GM19099 (cell line): ENCODE measurements at regions not wholly inside any gene's neighbourhood (a gene's known extent, or its start where the extent isn't known, plus 50 kb on each side); places are given as distances from the start of the nearest gene placed in this dataset.

Experiments
- POLR2A ChIP-seq: IDR thresholded peaks from 3 replicates; pipeline ENCODE4 v1.6.1; 2011; ENCODE audit warnings: low read depth; ENCODE audit not compliant: insufficient read length; ENCODE audit errors: extremely low read depth

DNA sequence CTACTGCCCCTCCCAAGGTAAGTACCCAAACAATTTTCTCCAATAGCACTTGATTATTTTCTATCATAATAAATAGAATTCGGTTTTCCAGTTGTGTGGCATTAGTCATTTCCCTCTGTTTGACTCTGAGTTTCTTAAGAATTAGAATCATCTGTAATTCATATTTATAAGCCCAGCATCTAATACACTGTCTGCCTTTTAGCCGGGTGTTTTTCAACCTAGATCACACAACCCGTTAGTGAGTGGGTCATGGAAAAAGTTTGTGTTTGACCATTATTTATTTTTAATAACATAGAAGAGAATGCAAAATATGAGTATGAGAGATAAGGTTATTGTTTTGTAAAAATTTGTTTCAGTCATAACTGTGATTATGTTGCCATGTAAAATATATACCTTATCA, 701.6 kb downstream of the RFPL4B start:
- no peak for TF ChIP-seq POLR2A

DNA sequence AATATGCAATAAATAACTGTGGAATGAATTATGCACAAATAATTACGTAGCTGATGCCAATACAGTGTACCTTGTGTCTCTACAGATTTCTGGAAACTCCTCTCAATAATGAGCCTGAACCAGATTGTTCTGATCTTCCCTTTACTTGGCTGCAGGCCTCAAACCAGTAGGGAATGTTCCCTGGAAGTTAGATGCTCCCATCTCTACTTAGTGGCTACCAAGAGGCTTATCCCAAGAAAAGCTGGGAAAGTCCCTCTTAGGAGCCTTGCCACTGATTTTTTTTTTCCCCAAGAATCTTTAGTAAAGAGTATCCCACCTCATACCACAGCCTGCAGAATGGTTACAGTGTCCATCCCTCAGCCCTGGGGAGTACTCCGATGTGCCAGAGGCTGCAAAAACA, 702.1 kb downstream of the RFPL4B start:
- no peak for TF ChIP-seq POLR2A

DNA sequence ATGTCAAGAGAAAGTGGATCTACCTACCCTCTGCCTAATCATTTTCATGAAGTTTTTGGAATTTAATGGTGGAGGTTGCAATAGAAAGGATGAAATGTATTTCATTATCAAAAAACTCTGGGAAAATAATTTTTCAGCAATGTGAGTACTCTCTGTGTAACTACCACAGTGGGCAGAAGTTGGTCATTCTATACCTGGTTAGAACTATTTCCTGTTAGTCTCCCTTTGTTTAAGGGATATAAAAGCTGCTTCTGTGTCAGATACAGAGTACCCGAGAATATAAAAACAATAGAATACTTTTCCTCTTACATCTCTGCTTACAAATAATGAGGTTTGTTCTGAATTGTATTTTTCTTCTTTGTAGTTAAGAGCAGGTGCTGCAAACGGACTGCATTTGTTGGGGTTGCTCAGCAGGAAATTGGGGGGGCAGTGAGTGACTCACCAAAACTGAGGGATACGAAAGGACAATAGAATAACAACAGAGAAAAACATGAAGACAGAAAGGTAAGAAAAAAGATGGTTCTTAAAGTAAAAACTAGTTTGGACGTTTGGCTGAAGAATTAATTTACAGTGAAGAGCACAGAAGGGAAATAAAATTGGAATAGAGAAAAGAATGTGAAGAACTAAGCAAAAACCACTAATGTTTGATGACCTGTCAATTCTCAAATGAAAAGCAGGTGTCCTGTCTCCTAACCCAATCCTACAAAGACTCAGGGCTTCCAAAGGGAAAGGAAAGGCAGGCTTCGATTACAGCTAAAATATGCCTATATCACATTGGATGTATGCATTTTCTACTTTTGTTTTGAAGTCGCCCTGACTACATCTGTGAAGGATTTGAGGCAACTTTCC, 703.1 kb downstream of the RFPL4B start:
- no peak for TF ChIP-seq POLR2A

DNA sequence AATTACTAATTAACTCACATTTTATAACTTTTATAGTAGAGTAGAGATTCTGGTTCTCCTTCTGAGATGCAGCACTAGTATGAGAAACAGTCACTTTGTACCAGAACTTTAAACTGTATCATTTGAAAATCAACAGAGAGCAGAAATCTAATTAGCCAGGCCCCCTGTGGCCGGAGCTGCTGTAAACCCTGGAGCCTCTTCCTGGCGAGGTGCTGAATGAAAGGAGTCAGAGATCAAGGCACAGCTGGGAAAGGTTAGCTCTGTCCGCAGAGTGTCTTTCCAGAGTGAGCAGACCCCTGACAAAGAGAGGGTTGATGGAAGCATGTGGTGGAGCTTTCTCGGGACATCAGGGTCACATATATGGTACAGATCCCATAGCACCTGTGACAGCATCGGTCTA, 703.8 kb downstream of the RFPL4B start:
- TF ChIP-seq POLR2A, result no peak

DNA sequence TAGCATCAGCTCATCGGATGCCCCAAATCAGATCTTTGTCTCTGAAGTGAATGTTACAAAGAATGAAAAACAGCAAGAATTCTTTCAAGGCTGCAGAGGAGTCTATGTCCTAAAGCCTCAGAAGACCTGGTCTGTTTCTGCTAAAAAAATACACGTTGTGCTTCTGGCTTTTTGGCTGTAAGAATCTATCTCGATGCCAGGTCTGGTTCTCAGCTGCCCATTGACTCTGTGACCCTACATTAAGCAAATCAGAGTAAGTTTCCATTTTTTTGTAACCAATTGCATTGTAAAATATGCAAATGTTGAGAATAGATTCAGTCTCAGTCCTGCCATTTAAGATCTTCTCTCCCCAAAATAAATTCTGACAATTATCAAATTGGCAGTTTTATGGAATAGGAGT, 705.4 kb downstream of the RFPL4B start:
- TF ChIP-seq POLR2A, result no peak

DNA sequence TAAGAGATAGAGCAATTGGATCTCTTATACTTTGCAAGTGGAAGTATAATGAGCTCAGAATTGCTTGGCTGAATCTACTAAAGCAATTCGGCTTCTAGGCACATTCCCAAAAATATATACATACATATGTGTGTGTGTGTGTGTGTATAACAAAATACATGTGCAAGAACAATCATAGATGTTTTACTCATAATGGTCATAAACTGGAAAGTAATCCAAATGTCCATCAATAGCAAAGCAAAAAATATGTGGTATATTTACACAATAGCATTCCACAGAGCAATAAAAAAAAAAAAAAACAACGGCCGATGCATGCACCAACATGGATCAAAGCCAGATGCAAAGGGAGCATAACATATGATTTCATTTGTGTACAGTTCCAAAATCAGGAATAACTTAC, 707.9 kb downstream of the RFPL4B start:
- no peak for TF ChIP-seq POLR2A

DNA sequence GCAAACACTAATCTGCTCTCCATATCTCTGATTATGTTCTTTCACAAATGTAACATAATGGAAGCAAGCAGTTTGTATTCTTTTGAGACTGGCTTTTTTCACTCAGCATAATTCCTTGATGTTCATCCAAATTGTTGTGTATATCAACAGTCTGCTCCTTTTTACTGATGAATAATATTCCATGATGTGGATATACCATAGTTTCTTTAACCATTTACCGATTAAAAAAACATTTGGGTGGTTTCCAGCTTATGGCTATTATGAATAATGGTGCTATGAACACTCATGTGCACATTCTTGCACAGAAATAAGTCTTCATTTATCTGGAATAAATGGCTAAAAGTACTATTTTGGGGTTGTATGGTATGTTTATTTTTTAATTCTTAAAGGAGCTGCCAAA, 708.9 kb downstream of the RFPL4B start:
- TF ChIP-seq POLR2A, result no peak

DNA sequence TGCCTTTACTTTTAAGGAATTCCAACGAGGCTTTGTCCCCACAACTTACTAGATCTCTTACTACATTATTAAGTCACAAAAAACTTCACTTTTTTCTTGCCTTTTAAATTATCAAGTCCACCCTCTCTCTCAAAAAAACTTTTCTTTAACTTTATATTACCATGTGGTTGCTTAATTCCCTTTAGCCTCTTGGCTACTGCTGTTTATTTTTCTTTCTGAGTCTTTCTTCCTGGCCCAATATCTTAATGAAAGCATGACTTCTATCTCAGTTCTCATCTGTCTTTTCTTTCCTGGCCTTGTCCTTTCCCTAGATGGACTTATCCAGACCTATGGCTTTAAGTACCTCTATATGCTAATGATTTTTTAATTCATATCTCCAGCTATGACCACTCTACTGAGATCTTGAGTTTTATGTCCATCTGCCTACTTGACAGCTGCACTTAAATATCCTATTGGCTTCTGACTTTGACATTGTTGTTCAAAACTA, 710.5 kb downstream of the RFPL4B start:
- TF ChIP-seq POLR2A, result no peak

DNA sequence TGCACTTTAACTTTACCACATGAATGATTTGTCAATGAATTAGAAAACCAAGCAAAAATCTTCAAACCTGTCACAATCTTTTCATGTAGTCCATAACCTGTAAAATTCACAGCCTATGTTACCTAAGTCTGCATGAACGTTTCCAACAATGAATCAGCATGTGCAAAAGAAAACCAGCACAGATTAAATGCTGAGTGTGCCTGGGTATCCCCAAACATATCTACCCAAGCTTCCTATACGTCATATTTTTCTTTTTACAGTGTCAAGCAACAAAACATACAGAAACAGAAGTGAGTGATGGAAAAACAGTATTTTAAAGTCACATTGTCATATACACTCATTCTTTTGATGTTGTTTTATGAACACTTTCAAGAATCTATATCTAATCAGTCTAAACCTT, 713.5 kb downstream of the RFPL4B start:
- TF ChIP-seq POLR2A, result no peak

DNA sequence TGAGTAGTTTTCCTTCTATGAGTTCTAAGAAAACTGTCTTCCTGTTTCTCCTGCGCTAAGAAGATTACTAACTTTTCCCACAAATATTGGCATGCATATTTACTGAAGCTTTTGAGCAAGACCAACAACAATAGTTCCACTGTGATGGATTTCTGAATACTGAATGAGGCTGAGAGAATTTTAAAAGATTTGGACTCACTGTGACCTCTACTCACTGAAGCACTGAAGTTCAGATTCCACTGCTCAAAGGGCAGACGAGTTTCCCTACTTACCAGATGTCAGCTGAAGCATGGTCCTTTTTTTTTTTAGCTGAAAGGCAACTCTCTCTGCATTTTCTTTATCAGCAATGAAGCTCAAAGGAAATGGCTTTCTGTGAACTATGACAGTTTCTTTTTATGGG, 718.5 kb downstream of the RFPL4B start:
- TF ChIP-seq POLR2A, result no peak

DNA sequence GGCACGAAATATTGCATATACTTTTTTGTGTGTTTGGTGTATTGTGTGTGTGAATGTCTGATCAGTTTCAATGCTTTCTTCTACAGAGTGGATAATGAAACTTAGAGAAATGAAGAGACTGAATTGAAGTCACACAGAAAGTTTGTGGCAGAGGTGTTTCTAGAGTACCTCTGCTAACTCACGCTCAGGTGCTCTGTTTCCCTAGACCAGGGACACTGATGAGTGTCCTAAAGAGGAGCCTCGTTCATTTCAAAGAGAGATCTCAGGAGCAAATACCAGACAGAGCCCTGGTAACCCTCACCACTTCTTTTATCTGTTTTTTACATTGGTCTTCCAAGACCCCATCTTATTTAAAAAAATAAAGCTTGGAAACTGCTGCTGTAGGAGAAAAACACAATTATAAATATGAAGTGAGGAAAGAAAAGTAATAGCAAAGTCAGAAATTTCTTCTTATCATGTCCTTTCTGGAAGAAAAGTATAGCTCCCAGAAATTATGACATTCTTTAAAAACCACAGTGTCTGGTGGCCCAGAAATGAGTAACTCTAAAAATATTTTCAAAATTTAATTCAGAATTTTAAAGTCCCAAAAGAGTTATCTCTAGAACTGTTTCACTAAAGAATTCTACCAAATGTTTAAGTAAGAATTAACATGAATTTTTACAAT, 720.6 kb downstream of the RFPL4B start:
- TF ChIP-seq POLR2A, result no peak

DNA sequence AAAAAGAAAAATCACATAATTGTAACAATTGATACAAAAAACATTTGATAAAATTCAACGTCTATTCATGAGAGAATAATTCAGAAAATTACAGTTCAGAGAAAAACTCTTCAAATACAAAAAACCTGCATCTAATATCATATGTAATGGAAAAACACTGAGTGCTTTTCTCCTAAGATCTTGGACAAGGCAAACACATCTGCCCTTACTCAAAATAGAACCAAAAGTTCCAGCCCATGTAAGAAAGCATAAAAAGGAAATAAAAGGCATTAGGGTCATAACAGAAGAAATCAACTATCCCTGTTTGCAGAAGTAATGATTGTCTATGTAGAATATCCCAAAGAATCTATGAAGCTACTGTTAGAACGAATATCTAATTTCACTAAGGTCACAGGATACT, 721.4 kb downstream of the RFPL4B start:
- TF ChIP-seq POLR2A, result no peak

DNA sequence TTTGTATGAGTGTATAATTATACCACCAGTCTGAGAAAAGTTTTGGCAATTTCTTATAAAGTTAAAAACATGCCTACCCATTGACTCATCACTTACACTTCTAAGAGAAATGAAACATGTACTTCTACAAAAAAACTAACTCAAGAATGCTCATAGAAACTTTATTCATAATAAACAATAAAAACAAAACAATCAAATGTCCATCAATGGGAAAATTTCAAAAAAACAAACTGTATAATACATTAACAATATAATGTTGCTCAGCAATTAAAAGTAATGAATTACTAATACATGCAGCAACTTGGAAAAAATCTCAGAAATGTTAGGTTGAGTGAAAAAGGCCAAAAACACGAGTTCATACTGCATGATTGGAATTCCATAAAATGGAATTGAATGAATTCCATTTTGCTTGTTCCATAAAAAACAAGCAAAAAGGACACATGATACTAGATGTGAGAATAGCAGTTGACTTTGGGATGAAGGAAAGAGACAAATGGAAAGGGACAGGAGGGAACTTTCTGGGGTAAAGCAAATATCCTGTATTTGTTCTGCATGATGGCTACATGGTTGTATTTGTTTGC, 726.6 kb downstream of the RFPL4B start:
- TF ChIP-seq POLR2A, result no peak

DNA sequence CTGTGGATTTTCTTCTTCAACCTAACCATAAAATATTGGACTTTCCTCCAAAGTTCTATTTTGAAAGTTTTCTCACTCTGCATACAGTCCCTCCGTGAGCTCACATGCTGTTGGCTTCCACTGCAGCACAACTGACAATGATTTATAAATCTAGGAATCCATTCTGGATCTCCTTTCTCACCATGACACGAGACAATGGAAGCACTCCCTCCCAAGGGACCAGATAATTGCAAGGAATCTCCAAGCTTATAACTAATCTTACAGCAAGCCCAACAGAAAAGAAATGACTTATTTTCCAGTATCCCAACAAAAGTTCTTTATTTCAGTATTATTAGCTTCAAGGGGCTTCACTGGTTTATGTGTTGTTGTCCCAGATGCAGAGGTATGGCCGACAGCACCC, 729.0 kb downstream of the RFPL4B start:
- no peak for TF ChIP-seq POLR2A

DNA sequence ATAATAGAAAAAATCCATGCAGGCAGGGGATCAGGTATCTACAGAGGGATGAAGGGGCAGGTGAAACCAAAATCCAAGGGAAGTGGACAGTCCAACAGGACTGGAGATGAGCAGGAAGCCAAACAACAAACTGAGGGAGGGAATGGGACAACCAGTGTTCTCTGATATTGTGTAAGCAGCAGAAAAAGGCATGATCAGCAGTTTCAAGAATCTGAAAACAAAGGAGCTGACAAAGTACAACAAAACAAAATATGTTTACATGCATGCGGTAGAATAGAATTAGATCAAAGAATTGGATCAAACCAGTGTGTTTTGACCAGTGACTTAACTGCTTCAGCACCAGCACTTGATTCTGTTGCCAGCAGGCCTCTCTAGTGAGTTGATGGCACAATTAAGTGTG, 729.7 kb downstream of the RFPL4B start:
- no peak for TF ChIP-seq POLR2A

DNA sequence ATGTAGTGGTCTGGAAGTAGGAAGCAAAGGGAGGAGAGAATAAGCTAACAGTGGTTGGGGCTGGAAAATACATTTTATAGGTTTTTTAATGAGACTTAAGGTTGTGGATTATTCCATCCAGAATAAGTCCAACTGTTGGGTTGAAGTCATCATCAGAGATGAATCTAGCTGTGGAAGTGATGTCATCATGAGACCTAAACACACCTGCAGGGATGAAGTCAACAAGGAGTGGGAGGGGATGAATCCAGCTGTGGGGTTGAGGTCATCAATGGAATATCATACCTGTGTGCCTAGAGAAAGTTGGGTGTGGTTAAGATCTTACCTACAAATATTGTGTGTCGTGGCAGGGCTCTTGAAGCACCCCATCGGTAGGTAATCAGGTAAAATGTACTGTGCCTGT, 730.7 kb downstream of the RFPL4B start:
- TF ChIP-seq POLR2A, result no peak
